Fibroblast of skin of scalp (primary cell): ENCODE measurements at regions not wholly inside any gene's neighbourhood (a gene's known extent, or its start where the extent isn't known, plus 50 kb on each side); places are given as distances from the start of the nearest gene placed in this dataset.
"Not testable (repeated sequence)": the region's sequence is repeated elsewhere in the genome, so short reads cannot be mapped to it uniquely, and the experiment has no call there.

Experiments
- DNase-seq: peaks from one replicate; pipeline ENCODE4 v3.0.0-alpha.2; 2013

DNA sequence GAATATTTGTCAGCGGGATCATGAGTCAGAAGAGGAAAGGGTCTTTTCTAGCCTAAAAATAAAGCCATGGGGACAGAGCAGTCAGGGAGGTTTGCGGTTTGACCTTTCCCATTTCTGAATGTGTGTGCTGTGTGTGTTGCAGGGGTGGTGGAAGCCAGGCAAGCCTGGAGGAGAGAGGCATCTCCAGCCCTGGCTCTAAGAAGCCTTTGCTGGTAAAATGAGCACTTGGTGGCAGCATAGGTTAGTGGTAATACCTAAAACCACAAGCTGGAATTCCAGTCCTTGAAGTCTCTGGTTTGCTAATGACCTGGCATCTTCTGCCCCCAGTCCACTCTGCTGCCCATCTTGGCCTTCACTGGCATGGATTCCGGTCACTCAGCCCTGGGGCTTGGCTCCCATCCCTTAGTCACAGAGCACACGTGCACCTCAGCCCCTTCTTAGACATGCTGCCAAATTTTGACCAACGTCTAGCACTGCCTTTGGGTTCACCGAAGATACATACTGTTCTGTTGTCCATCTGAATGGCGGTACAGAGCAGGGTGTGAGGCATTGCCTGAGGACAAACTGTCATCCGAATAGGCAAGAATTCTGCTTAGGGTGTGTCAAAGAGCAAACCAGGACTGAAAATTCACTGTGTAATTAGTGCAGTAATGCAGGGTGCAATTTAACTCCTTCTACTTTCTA is 52.7 kb downstream of the KCNA5 start:
- DNase-seq, result peak; percentile 69

DNA sequence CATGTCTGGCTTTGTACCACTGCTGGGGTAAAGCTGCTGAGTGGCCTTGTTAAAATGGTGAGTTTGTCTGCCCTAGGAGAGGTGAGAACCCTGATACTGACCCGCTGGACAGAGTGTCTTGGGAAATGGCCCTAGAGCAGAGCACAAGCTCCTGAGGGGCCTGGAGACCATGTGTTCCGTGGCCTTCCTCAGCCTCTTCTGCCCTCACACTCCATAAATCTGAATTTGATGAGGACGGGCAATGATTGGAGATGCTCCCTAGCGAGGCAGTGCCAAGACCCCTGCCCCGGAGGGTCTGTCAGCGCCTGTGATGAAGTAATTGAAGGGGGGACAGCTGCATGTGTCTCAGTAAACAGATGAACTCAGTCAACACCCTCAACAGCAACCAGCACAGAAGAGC is 54.1 kb downstream of the KCNA5 start:
- no peak for DNase-seq

DNA sequence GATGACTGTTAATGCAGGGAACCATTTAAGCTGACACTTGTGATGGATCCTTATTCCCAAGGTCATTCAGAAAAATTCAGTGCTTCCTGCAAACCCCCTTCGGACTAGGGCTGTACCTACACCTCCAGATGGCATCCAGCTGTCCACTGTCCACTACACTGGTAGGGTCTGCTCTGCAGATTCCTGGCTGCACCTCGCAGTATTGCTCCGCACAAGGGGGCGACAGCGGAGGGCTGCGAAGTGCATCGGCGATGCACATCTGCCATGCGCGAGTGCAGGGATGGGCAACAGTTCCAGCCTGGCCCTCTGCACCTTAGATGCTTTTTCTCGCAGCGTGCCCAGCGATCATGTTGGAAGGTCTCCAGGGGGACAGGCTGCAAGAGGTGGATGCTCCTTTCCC is 55.5 kb downstream of the KCNA5 start:
- DNase-seq, result no peak

DNA sequence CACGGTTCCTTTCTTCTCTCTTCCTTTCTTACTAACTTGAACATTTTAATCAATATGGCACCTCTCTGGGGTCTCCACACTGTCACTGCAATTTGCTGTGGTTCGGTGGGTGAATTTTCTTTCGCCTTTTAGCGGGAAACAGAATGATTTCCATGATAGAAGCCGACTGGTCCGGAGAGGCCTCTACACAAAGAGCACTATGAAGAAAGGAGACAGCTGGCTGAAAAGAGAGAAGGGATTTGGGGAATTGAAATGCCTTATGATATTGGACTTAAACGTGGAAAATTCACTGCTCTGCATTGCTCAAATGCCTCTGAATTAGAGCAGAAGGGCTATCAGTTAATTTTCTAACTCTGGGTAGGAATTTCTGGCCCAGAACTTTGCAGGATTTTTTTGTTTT is 55.9 kb downstream of the KCNA5 start:
- DNase-seq, result no peak

DNA sequence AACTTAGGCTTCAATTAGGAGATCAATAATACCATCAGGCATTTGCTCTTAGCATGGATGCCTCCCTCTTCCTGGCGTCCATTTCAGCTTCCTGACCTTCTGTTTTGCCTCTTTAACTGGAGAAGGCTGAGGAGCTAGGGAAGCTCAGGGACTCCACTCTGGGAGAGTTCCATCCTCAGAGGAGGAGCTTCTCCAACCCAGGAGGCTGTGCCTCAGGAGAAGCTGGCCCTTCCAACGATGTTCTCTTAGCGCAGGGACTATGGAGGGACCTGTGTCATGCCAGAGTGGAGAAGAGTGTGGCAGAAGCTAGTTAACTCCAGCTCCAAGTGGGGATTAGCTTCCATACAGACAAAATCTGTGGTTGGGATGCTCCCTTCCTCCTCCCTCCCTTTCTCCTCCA is 58.0 kb downstream of the KCNA5 start:
- DNase-seq, result no peak

DNA sequence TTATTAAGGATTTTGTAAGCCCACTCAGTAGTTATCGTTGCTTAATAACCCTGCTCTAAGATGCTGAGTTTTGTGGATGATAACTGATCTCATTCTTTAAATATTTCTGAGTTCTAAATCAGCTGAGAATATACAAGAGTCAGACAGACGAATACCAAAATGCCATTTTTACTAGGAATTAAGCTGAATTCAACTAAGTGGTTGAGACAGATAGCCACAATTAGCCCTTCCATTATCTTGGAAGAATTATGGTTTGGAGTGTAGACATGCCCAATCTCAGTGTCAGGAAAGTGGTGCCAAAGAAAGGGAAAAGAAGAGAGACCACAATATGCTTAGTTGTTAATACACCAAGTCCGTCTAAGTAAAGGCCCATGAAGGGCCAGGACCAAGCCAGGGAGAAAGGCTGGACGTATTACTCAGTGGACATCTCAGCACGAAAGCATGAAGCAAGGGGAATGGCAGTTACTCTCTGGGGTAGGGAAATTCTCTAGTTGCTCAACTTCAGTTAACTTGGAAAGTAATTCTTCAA is 58.6 kb downstream of the KCNA5 start:
- peak; percentile 61 for DNase-seq

DNA sequence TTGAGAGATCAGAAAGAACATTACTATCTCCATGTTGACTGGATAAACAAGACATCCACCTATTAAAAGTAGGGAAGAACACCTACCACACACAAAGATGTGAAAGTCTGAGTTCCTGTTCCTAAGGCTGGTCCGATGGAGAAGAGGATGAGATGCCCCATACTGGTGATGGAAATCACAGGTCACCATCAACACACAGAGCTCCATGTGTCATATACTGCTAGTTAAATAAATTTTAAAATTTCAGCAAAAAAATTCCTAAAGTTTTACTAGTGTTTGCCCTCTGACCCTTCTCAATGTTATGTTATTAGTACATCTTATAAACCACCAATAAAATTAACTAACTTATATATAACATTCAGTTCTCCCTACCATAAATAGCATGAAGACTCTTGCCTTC is 59.1 kb downstream of the KCNA5 start:
- no peak for DNase-seq

DNA sequence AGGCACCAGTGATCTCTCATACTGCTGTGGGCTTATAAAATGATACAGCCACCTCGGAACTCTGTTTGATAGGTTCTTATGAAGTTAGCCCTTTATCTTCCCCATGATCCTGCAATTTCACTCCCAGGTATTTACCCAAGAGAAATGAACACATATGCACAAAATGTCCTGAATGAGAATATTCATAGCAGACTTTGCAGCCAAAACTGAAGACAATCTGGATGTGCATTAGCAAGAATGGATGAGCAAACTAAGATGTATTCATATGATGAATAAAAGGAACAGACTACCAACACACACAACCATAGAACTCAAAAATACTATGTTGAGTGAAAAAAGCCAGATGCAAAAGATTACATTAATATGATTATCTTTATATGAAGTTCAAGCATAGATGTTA is 66.7 kb downstream of the KCNA5 start:
- DNase-seq, result no peak

DNA sequence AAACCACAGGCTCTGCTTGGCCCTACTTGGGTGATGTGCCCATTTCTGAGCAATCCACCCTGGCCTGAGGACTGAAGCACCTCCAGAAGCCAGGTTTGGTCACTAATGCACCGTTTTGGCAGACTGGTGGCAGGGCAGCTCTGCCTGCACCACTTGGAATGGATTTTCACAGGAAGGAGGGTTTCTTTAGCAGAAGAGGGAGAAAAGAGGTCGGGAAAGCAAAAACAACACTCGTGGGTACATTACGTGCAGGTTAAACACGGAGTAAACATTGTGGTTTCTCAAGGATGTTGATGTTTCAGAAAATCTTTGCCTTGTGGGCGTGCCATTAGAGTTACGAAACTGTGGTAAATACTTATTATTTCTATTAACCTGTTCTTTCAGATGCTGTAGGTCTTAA is 70.8 kb downstream of the KCNA5 start:
- no peak for DNase-seq

DNA sequence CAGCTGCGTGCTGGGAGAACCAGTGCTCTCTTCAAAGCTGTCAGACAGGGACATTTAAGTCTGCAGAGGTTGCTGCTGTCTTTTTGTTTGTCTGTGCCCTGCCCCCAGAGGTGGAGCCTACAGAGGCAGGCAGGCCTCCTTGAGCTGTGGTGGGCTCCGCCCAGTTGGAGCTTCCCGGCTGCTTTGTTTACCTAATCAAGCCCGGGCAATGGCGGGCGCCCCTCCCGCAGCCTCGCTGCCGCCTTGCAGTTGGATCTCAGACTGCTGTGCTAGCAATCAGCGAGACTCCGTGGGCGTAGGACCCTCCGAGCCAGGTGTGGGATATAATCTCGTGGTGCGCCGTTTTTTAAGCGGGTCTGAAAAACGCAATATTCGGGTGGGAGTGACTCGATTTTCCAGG is 78.1 kb downstream of the KCNA5 start:
- not testable (repeated sequence) for DNase-seq

DNA sequence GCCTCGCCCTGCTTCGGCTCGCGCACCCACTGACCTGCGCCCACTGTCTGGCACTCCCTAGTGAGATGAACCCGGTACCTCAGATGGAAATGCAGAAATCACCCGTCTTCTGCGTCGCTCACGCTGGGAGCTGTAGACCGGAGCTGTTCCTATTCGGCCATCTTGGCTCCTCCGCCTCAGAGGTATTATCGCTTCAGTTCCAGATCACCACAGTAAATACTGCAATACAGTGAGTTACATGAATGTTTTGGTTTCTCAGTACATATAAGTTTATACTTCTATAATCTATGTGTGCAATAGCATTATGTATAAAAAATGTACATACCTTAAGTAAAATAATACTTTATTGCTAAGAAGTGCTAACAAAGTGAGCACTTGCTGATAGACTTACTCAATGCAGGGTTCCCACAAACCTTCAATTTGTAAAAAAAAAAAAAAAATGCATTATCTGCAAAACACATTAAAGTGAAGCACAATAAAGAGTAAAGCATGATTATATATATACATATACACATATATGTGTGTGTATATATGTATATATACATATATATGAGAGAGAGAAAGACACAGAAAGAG is 78.7 kb downstream of the KCNA5 start:
- not testable (repeated sequence) for DNase-seq

DNA sequence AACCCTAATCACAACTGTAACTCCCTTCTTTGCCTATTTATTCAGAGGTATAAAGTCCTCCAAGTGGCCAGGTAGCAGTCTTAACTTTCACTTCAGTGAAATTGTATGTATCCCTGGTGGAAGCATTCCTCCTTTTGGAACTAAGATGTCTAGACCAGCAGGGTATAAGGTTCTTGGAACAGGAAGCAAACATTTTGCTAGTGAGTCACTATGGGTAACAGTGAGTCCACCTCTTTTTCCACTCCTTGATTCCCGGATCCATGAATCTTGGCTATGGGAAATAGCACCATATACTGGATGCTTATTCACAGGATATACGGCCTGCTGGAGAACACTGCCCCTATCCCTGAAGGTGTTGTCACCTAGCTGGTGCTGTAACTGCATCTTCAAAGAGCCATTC is 80.2 kb downstream of the KCNA5 start:
- DNase-seq, result peak; percentile 56

DNA sequence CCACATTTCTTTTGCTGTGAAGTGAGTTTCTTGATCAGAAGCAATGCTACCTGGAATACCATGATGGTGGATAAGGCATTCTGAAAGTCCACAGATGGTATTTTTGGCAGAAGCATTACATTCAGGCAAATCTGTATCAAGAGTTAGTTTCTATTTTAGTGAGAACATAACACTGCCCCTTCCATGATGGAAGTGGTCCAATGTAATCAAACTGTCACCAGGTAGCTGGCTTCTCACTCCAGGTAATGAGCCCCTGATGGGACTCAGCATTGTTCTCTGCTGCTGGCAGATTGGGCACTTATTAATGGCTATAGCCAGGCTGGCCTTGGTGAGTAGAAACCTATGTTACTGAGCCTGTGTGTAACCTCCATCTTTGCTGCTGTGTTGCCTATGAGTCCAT is 80.7 kb downstream of the KCNA5 start:
- no peak for DNase-seq

DNA sequence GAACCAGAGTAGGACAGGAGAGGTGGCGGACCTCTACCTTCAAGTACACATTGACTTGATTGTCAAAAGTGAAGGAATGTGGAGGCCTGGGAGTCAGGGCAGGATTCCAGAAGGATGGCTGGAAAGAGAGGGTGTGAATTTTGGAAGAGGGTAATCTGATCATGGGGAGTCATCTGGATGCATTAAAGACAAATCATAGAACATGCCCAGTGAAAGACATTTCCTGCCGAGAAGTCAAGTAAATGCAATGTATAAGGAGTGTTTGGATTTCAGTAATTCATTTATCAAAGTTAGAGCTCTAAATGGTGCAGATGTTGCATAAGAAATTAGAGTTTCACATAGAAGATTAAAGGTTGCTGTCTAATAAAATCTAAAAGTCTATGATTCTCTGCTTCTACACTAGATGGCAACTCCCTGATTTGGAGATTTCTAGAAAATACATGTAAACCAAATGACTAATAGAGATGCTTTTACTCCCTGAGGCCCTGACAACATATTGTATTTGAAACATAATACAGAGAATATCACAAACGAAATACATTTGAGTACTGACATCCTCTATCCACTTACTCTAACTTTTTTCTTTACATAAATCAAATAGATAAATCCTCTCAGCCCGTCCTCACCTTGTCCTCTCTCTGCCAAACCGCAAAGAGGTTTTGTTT is 91.3 kb downstream of the KCNA5 start:
- DNase-seq, result peak; percentile 25

DNA sequence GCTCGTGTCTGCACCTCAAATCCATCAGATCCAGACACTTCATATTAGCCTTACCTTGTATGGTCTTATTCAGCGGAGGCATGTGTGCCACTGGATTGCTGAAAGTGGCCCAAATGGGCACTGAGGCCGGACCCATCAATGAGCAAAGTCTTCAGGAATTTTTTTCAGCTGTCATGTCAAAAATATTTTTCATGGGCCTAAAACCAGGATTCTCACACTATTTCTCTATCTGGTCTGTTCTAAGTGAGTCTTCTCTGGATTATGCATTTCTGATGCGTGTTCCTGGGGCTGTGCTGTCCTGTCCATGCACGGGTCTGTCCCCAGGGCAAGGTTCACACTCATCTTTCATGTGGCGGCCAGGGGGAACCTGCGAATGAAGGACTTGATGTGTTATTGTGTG is 94.6 kb downstream of the KCNA5 start:
- DNase-seq, result peak; percentile 53

DNA sequence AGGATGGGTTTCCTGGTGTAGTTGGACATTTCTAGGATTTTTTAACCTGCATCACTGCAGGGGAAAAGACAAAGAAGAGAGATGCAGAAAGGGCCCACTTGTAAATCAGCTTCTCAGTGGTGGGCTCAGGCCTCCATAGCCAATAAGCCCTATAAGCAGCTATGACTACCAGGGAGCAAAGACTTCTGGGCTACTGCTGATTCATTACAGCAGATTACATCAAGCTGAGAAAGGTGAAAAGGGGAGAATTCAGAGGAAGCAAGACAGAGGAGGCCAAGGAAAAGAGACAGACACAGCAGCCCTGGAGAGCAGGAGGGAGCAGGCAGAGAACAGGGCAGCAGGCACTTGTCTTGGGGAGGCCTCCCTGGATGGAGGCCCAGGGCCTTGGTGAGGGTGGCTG is 95.2 kb downstream of the KCNA5 start:
- DNase-seq, result peak; percentile 71

DNA sequence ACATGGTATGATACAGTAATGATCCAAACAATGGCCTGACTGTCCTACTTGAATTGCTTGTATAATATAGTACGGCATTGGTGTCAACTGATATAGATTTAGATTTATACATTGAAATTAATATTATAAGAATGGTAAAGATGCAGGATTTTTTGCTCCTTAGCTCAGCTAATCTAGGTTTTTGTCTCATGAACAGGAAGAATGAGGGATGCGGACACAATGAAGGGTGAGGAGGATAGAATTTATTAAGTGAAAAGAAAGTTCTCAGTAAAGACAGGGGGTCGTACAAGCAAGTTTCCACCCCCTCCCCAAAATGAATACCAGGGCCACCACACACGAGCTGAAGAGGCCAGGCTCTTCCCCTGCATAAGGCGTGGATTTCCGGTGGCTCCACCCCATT is 96.1 kb downstream of the KCNA5 start:
- no peak for DNase-seq

DNA sequence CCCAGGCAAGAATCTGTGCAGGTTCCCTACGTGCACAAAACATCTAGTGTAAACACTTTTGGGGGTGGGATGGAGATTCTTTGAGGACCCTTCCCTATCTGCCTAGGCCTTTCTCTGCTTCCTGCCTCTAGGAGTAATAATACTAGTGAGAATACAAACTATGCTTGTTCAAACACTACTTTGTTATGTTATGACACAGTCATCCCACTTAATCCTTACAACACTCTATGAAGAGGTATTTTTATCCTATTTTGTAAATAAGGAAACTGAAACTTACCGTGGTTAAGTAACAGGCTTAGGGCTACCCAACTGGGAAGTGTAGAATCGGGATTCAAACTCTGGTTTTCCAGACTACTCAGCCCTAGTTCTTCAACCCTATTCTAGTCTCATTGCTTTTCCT is 96.5 kb downstream of the KCNA5 start:
- DNase-seq, result no peak

DNA sequence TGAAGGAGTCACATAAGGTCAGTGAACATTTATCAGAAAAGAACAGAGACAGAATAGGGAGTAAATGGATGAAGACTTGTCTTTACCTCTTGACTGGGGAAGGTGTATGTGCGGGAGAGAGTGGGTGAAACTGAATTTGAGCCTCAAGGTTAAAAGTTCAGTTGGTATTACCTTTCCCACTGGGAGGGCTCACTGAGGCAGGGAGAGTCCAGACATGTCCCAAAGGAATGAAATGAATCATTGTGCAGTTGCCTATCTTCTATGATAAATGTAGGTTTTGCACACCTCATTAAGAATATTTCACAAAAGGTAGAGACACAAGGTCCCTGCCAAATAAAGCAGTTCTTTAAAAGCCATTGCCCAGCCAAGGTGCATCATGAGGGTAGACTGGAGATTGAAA is 105.2 kb downstream of the KCNA5 start:
- no peak for DNase-seq

DNA sequence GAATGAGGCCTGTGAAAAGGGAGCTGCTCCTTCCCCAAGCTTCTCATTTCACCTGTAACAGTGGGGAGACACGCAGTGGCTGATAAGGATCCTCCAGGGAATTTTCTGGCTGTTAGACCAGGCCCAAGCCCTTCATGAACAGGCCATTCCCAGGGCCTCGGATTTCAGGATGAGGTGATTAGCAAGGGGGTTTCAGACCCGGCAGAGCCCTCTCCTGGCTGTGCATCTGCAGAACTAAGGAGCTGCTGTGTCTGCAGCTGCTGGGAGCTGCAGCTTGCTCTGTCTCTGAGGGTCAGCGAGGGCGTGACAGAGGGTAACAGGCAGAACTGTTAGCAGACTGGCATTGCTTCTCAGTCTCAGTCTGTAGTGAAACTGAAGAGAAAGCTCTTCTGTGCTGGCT is 110.4 kb downstream of the KCNA5 start:
- no peak for DNase-seq

DNA sequence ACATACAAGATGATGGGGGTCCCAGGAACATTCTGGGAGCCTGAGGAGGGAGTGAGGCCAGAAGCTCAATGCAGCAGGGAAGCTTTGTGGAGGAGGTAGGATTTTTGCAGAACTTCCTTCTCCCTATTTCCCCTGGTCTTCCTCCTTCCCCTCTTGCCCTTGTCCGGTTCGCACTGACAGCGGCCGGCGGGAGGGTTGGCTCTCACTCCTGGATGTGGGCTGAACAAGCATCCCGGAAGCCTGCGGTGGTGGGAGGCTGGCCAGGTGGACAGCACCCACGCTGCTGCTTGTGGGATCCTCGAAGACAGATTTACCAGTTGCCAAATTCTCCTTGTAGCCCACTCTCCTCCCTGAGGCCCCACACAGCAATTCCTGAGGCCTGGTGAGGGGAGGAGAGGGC is 112.2 kb downstream of the KCNA5 start:
- no peak for DNase-seq

DNA sequence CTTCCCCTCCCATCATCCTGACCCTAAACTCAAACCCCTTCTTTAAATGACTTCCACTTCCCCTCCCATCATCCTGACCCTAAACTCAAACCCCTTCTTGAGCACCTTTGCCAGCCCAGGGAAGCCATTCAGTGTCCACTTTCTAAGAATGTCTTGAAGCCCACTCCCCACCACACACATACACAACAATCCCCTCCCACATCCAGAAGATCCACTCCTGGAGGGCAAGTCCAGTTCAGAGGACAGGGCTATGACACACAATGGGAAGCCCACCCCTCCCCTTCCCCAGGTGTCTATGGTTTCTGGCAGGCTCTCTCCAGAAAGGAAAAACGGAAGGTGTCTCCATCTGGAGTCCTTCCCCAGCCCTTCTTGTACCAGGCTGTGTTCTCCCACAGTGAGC is 117.1 kb downstream of the KCNA5 start:
- DNase-seq, result no peak

DNA sequence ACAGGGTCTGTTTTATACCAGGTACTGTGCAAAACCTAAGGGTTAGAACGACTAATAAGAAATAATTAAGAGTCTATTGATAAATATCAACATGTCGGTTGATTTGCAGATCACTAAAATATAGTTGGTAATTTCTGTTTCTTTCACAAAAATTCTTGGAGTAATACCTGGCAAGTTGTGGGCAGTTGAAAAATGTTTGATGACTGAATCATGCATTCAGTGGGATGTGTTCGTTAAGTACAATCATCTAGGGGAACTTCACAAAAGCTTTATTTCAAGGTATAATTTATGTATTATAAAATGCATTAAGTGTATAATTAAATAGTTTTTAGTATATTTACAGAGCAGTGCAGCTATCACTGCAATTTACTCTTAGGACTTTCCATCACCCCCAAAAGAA is 120.0 kb downstream of the KCNA5 start:
- DNase-seq, result no peak

DNA sequence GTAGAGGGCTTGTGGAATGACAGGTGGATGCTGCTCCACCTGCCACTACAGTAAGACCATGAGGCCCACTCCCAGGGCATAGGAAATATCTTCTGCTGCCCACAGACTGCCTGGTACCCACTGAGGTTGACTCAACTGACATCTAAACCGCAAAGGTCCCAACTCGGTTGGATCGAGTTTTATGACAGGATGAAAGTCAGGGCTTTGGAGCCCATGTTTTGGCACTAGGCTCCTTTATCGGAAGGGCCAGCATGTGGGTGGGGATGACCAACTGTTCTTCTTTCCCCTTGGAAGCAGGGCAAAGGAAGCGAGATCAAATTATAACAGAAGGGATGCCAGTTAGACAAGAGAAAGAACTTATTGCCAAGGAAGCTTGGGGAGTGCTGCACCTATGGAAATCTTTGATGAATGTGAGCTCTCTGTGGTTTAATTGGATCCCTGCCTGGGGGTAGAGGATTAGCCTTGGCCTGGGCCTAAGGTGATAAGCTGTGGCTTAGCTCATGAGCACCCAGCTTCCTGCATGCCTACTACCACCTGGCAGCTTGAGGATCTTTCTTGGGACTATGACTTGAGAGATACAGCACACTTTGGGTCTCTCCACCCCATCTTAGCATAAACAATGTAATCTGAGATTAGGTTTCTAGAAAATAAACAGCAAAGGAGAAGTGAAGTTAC is 121.8 kb downstream of the KCNA5 start:
- no peak for DNase-seq
